Body of pancreas (tissue), 4 donors: ENCODE measurements at regions not wholly inside any gene's neighbourhood (a gene's known extent, or its start where the extent isn't known, plus 50 kb on each side); places are given as distances from the start of the nearest gene placed in this dataset.

Source experiments
- ATAC-seq: fragments of 150-250 bp; one replicate; pipeline ENCODE4 v1.9.1; 2016
- DNase-seq, 4 donors: peaks; one replicate each; pipeline ENCODE4 v3.0.0-alpha.2; 2019
- H3K27ac ChIP-seq, 4 donors: fragments of 200-600 bp; sonication (generic); 1 replicate in 3 of 4; 2 replicates in 1 of 4; pipeline versions ENCODE4 v1.5.1 to v1.6.1; 2016 to 2019; ENCODE audit warnings: mild to moderate bottlenecking in 1 of 4, mixed read lengths in 1 of 4, moderate library complexity in 1 of 4
- H3K27me3 ChIP-seq, 2 donors: fragments of 200-600 bp; sonication (generic); one replicate each; pipeline ENCODE4 v1.6.0; 2016; ENCODE audit warnings: mild to moderate bottlenecking in 1 of 2
- H3K36me3 ChIP-seq, 2 donors: fragments of 200-600 bp; sonication (generic); replicated peaks in 1 of 2; 2 replicates each; pipeline ENCODE4 v1.5.1; 2016; ENCODE audit warnings: low read depth in 2 of 2; ENCODE audit not compliant: insufficient read depth in 1 of 2
- H3K4me1 ChIP-seq: fragments of 200-600 bp; sonication (generic); one replicate; pipeline ENCODE4 v1.6.0; 2016
- H3K4me3 ChIP-seq, 2 donors: fragments of 200-600 bp; sonication (generic); 1 replicate in 1 of 2; 2 replicates in 1 of 2; pipeline ENCODE4 v1.5.1; 2016 to 2019
- H3K9me3 ChIP-seq, 3 donors: fragments of 200-600 bp; sonication (generic); 1 replicate in 2 of 3; 2 replicates in 1 of 3; pipeline ENCODE4 v1.5.1; 2016
- POLR2A ChIP-seq, 3 donors: fragments of 450-650 bp; IDR thresholded peaks; one replicate each; pipeline ENCODE4 v1.6.1; 2016; ENCODE audit warnings: antibody characterized with exemption in 3 of 3, mild to moderate bottlenecking in 2 of 3
- WGBS, 2 donors: methylation state at CpG; one replicate each; pipeline ENCODE4 v1.1.5; 2017; 5-methylcytosine and 5-hydroxymethylcytosine counted together
- intact Hi-C: fragments of 100-400 bp; cut with DNase I; formaldehyde crosslinking; loops from one replicate; pipeline ENCODE4 v1.15.1; 2023
- TF ChIP-seq, protein P1 (sequence below), 7 experiments: fragments of 450-650 bp in 4 of 7; fragments of 200-600 bp in 3 of 7; sonication (generic) in 3 of 7; IDR thresholded peaks; one replicate each; pipeline ENCODE4 v1.5.1; 2016 to 2019; ENCODE audit warnings: antibody characterized with exemption in 7 of 7

DNA sequence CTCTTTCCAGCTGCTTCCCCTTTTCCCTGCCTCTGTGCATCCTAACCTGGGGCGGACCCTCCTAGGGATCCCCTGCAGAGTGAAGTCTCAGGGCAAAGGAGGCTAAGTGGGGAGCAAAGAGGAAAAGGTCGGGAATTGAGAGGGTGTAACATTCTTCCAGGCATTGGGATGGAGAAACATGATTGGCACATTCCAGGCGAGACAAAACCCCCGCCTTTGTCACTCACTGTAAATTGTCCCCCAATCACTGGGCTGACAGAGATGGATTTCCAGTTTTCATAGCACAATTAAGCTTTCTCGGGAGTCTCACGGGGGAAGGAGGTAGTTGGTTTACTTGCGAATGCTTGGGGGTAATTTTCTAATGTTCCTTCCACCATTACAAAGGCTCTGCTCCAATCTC lies 74.9 kb downstream of the MIAT start:
- ATAC-seq = no peak
- WGBS, 2 donors = 91 to 94% methylated on average over 7 of the region's 7 CpGs
- H3K4me3 ChIP-seq = no peak overlapping the region
- no peaks in the 10 kb centered on the region for H3K4me1 ChIP-seq
- DNase-seq = no peak
- H3K36me3 ChIP-seq = no peaks in the 10 kb centered on the region
- intact Hi-C loops = no loop called here
- H3K9me3 ChIP-seq = no peaks in the 10 kb centered on the region
- H3K27me3 ChIP-seq = no peaks in the 10 kb centered on the region
- H3K27ac ChIP-seq = no peak overlapping the region
- TF ChIP-seq, protein P1, sequence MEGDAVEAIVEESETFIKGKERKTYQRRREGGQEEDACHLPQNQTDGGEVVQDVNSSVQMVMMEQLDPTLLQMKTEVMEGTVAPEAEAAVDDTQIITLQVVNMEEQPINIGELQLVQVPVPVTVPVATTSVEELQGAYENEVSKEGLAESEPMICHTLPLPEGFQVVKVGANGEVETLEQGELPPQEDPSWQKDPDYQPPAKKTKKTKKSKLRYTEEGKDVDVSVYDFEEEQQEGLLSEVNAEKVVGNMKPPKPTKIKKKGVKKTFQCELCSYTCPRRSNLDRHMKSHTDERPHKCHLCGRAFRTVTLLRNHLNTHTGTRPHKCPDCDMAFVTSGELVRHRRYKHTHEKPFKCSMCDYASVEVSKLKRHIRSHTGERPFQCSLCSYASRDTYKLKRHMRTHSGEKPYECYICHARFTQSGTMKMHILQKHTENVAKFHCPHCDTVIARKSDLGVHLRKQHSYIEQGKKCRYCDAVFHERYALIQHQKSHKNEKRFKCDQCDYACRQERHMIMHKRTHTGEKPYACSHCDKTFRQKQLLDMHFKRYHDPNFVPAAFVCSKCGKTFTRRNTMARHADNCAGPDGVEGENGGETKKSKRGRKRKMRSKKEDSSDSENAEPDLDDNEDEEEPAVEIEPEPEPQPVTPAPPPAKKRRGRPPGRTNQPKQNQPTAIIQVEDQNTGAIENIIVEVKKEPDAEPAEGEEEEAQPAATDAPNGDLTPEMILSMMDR (IDR thresholded peaks at IDR 0.05) = no peak
- TF ChIP-seq POLR2A (IDR thresholded peaks at IDR 0.05) = no peak

DNA sequence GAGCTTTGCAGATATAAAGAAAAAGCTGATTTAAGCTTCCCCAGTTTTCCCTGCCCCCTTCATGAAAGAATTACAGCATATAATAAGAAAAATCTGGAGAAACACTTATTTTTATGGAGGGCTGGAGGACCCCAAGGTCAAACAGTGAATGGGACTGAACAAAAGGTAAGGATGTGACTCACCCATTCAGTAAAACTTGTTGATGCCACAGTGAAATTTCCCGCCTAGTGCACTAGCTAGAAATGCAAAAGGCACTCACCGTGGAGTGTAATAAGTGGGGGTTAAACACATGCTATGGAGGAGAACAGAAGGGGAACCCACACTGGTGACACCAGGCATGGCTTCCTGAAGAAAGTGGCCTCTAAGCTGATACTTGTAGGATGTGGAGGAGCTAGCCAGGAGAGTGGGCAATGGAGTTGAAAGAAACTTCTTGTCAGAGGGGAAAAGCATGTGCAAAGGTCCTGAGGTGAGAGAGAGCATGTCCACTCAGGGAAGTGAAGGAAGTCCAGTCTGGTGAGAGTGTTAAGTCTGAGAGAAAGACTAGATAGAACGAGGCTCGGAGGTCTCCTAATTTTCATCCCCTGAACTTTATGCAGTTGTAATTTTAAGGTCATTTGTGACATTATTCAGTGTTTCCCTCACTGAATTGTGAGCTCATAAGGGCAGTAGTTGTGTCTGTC lies 77.1 kb downstream of the MIAT start:
- ATAC-seq = no peak
- no peak for TF ChIP-seq POLR2A (IDR thresholded peaks at IDR 0.05)
- TF ChIP-seq, protein P1 (IDR thresholded peaks at IDR 0.05) = no peak

DNA sequence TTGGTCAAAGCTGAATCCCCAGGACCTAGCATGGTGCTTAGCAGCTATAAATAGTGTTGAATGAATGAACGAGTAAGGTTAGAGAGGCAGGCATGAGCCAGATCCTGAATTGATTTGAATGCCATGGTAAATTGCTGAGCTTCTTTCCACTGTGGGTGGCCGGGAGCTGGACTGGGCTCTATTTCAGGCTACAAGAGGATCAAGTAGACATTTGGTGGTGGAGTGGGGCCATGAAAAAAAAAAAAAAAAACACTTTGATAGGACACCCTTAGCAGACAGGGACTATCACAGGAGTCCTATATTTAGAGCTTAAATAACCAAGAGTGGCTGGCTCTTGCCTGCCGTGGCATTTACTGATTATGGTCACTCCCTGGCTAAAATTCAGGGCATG lies 77.6 kb downstream of the MIAT start:
- Histone ChIP-seq H3K4me1 (no peaks in the 10 kb centered on the region), H3K9me3 (no peaks in the 10 kb centered on the region), H3K27me3 (no peaks in the 10 kb centered on the region), H3K36me3 (no peaks in the 10 kb centered on the region), H3K4me3 (no peak overlapping the region), H3K27ac (no peak overlapping the region)
- DNase-seq = no peak
- 86 to 98% methylated on average over 3 of the region's 3 CpGs for WGBS, 2 donors
- no peak for TF ChIP-seq POLR2A (IDR thresholded peaks at IDR 0.05)
- TF ChIP-seq, protein P1 (IDR thresholded peaks at IDR 0.05) = no peak
- ATAC-seq = no peak
- intact Hi-C loops = no loop called here

More for the DNA sequence above, 77.1 kb downstream of the MIAT start:
- Histone ChIP-seq H3K9me3 (no peaks in the 10 kb centered on the region), H3K4me1 (no peaks in the 10 kb centered on the region), H3K27ac (no peak overlapping the region), H3K27me3 (no peaks in the 10 kb centered on the region), H3K4me3 (no peak overlapping the region), H3K36me3 (no peaks in the 10 kb centered on the region)
- WGBS, 2 donors = 93 to 95% methylated on average over 4 of the region's 4 CpGs
- no peak for DNase-seq
- intact Hi-C loops = no loop called here

DNA sequence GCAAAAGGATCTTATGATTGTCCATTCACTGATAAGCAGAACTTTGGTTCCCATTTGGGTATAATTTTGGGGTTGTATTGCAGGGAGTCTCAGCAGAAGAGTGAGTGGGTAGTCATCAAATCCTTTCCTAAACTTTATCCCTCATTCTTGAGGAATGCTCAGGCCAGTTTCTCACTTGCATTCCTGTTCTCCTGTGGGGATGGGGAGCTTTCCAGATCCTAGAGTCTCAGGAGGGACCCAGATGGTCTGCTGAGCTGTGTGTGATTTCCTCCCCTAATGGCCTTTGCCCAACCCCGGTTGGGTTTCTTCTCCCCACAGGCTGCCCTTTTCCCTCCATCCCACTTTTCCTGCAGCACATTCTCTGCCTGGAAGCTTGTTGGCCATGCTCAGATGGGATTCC lies 79.9 kb downstream of the MIAT start:
- Histone ChIP-seq H3K9me3 (no peaks in the 10 kb centered on the region), H3K27me3 (no peaks in the 10 kb centered on the region), H3K36me3 (no peaks in the 10 kb centered on the region), H3K4me1 (no peaks in the 10 kb centered on the region), H3K27ac (no peak overlapping the region), H3K4me3 (no peak overlapping the region)
- 89 to 100% methylated on average over 1 of the region's 1 CpG for WGBS, 2 donors
- intact Hi-C loops = no loop called here
- no peak for TF ChIP-seq POLR2A (IDR thresholded peaks at IDR 0.05)
- TF ChIP-seq, protein P1 (IDR thresholded peaks at IDR 0.05) = no peak
- ATAC-seq (no peak), DNase-seq (no peak)

DNA sequence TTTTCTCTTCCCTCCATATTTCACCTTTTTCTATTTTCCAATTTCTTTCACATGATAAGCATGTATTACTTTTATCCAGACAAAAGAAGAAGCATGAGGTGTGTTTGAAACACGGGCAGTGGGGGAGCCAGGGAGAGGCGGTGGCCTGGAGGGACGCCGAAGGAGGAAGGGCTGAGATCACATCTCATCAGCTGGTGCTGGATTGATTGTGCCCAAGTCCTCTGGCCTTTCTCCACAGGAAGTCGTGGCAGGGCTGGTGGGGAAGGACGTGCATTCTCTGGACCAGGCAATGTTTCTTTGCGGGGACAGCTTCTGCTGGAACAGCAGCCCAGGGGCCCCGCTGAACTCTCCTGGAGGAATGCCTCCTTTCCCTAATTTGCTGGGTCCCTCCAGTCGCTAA lies 82.9 kb downstream of the MIAT start:
- TF ChIP-seq, protein P1 (IDR thresholded peaks at IDR 0.05) = no peak
- no peak for TF ChIP-seq POLR2A (IDR thresholded peaks at IDR 0.05)
- 69 to 79% methylated on average over 8 to 9 of the region's 9 CpGs for WGBS, 2 donors
- no peak for ATAC-seq

More for the DNA sequence above, 82.9 kb downstream of the MIAT start:
- Histone ChIP-seq H3K27ac (no peak overlapping the region), H3K4me3 (no peak overlapping the region), H3K9me3 (no peaks in the 10 kb centered on the region), H3K27me3 (no peaks in the 10 kb centered on the region), H3K4me1 (no peaks in the 10 kb centered on the region), H3K36me3 (no peaks in the 10 kb centered on the region)
- no peak for DNase-seq
- intact Hi-C loops = no loop called here
